ENCODE measurements at regions not wholly inside any gene's neighbourhood (a gene's known extent, or its start where the extent isn't known, plus 50 kb on each side); places are given as distances from the start of the nearest gene placed in this dataset.

DNA sequence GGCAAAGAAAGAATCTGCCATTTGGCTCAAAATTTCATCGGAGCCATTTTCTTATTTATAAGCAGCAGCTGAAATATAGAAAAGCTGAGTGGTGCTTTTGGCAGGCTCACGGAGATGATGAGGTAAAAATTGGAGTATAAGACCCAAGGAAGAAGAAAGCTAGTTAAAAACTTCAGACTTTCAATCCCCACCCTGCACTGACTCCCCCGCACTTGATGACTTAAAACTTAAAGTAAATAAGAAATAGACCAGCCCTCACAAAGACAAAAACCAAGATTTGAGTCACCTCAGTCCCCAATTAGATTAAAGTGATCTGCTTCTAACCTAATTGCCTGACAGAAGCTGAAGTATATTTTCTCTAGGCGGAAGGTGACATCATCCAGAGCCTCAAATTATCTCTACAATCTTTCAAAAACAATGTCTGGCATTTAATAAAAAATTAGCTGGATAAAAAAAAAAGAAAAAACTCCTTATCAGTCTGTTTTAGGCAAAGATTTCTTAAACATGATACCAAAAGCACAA is 124.0 kb upstream of the PJA2 start:
- TF ChIP-seq, protein P1, sequence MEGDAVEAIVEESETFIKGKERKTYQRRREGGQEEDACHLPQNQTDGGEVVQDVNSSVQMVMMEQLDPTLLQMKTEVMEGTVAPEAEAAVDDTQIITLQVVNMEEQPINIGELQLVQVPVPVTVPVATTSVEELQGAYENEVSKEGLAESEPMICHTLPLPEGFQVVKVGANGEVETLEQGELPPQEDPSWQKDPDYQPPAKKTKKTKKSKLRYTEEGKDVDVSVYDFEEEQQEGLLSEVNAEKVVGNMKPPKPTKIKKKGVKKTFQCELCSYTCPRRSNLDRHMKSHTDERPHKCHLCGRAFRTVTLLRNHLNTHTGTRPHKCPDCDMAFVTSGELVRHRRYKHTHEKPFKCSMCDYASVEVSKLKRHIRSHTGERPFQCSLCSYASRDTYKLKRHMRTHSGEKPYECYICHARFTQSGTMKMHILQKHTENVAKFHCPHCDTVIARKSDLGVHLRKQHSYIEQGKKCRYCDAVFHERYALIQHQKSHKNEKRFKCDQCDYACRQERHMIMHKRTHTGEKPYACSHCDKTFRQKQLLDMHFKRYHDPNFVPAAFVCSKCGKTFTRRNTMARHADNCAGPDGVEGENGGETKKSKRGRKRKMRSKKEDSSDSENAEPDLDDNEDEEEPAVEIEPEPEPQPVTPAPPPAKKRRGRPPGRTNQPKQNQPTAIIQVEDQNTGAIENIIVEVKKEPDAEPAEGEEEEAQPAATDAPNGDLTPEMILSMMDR (IDR thresholded peaks at IDR 0.05), result no peak
- no peak for TF ChIP-seq EZH2 (IDR thresholded peaks at IDR 0.05; ENCODE audit: borderline replicate concordance, insufficient read depth, low read depth, low read length, poor library complexity, severe bottlenecking)

All from B cell (primary cell).